OCI-LY1 (cell line): ENCODE measurements at regions not wholly inside any gene's neighbourhood (a gene's known extent, or its start where the extent isn't known, plus 50 kb on each side); places are given as distances from the start of the nearest gene placed in this dataset.
A peak's percentile ranks its signal among the peaks of the same experiment; 100 is the strongest.

Experiments
- H2AFZ ChIP-seq: fragments of 200-600 bp; sonication (generic), shearing (Covaris generic); 2 replicates; pipeline ENCODE4 v1.6.0; 2014; ENCODE audit warnings: antibody characterized with exemption, mild to moderate bottlenecking, low read length
- H3F3A ChIP-seq: fragments of 200-600 bp; sonication (generic), shearing (Covaris generic); 2 replicates; pipeline ENCODE4 v1.6.0; 2014; ENCODE audit warnings: mild to moderate bottlenecking, antibody characterized with exemption, low read length, moderate library complexity; ENCODE audit not compliant: insufficient read depth
- H3K27ac ChIP-seq: fragments of 200-600 bp; sonication (generic); 2 replicates; pipeline ENCODE4 v1.5.1; 2014; ENCODE audit warnings: low read length, mixed run types, mild to moderate bottlenecking, low read depth; ENCODE audit not compliant: poor library complexity, severe bottlenecking
- H3K27me3 ChIP-seq: fragments of 200-600 bp; sonication (generic); 2 replicates; pipeline ENCODE4 v1.6.0; 2014; ENCODE audit warnings: antibody characterized with exemption, mild to moderate bottlenecking, low read length, moderate library complexity; ENCODE audit not compliant: insufficient read depth
- H3K36me3 ChIP-seq: fragments of 200-600 bp; sonication (generic); 2 replicates; pipeline ENCODE4 v1.6.1; 2014; ENCODE audit warnings: mild to moderate bottlenecking, antibody characterized with exemption, low read length, moderate library complexity, mixed read lengths; ENCODE audit not compliant: insufficient read depth
- H3K4me1 ChIP-seq: fragments of 200-600 bp; sonication (generic); 2 replicates; pipeline ENCODE4 v1.5.1; 2014; ENCODE audit warnings: mild to moderate bottlenecking, low read length, moderate library complexity; ENCODE audit not compliant: insufficient read depth, severe bottlenecking
- H3K4me2 ChIP-seq: fragments of 200-600 bp; sonication (generic), shearing (Covaris generic); 2 replicates; pipeline ENCODE4 v1.6.1; 2014; ENCODE audit warnings: low read length
- H3K4me3 ChIP-seq: fragments of 200-600 bp; sonication (generic); 2 replicates; pipeline ENCODE4 v1.5.1; 2014; ENCODE audit warnings: low read length, low read depth, mild to moderate bottlenecking, mixed read lengths; ENCODE audit not compliant: poor library complexity, severe bottlenecking
- H3K79me2 ChIP-seq: fragments of 200-600 bp; shearing (Covaris generic); 2 replicates; pipeline ENCODE4 v1.6.1; 2016; ENCODE audit warnings: mixed run types, low read length, mixed read lengths; ENCODE audit not compliant: insufficient read depth
- H3K9ac ChIP-seq: fragments of 200-600 bp; sonication (generic), shearing (Covaris generic); 2 replicates; pipeline ENCODE4 v1.6.1; 2014; ENCODE audit warnings: mild to moderate bottlenecking, low read length, mixed read lengths
- H3K9me2 ChIP-seq: fragments of 200-600 bp; sonication (generic), shearing (Covaris generic); 2 replicates; pipeline ENCODE4 v1.6.1; 2014; ENCODE audit warnings: low read depth, mild to moderate bottlenecking, low read length, mixed read lengths
- H3K9me3 ChIP-seq: fragments of 200-600 bp; shearing (Covaris generic); 2 replicates; pipeline ENCODE4 v1.6.1; 2014; ENCODE audit warnings: low read length, mixed read lengths
- H4K20me1 ChIP-seq: fragments of 200-600 bp; sonication (generic), shearing (Covaris generic); 2 replicates; pipeline ENCODE4 v1.6.0; 2016; ENCODE audit warnings: mild to moderate bottlenecking, low read length; ENCODE audit not compliant: insufficient read depth
- EZH2 ChIP-seq: fragments of 200-600 bp; sonication (generic), shearing (Covaris generic); IDR thresholded peaks from 2 replicates; pipeline ENCODE4 v1.8.0; 2017; ENCODE audit warnings: borderline replicate concordance, mixed run types, mild to moderate bottlenecking, antibody characterized with exemption, low read length, moderate library complexity, mixed read lengths
- TF ChIP-seq, protein P1 (sequence below): fragments of 200-600 bp; sonication (generic), shearing (Covaris generic); IDR thresholded peaks from 2 replicates; pipeline ENCODE4 v1.5.1; 2017; ENCODE audit warnings: mild to moderate bottlenecking, antibody characterized with exemption, low read length, moderate library complexity, mixed read lengths

DNA sequence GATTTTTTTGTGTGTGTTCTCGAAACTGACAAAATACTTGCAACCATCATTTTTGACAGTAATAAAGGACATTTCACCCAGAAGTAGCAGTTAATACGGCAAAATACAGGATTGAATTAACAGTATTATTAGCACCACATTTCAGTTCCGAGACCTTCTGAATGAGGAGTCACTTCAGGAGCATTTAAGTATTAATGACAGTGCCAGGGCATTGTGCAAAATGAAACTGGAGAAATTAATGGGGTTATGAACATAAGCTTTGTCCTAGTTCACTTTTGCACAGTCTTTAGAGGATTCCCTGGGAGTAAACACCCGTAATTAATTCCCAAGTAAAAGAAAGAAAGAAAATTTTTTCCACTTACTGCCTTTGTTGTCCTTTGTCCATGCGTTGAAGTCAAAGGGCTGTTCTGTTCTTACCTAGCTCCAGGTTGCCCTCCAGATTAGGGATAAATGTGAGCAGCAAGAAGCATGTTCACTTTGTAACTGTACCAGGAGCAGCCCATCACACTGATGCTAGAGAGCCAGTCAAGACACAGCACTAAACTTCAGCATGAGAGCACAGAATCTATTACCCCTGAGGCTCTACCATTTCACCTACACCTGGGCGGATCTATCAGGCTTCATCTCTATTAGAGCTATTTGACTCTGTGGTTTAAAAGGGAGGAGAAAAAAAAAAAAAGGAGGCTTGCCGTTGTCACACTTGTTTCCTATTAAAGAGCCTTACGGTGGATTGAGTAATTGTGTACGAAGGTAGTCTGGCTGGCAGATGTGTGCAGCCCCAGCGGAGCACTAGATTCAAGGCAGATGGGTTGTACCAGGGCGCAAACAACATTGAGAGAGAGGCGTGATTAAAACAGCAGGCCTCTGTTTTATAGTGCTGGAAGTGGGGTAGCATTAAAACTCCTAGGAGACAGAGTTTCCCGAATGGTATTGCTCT lies 297.8 kb upstream of the SEMA3A start:
- no peak overlapping the region for H3K4me2 ChIP-seq
- no peaks in the 10 kb centered on the region for H3K4me1 ChIP-seq
- no peaks in the 10 kb centered on the region for H3K9me3 ChIP-seq
- no peak overlapping the region for H2AFZ ChIP-seq
- no peaks in the 10 kb centered on the region for H4K20me1 ChIP-seq
- no peak overlapping the region for H3K4me3 ChIP-seq
- H3K79me2 ChIP-seq: no peaks in the 10 kb centered on the region
- TF ChIP-seq, protein P1, sequence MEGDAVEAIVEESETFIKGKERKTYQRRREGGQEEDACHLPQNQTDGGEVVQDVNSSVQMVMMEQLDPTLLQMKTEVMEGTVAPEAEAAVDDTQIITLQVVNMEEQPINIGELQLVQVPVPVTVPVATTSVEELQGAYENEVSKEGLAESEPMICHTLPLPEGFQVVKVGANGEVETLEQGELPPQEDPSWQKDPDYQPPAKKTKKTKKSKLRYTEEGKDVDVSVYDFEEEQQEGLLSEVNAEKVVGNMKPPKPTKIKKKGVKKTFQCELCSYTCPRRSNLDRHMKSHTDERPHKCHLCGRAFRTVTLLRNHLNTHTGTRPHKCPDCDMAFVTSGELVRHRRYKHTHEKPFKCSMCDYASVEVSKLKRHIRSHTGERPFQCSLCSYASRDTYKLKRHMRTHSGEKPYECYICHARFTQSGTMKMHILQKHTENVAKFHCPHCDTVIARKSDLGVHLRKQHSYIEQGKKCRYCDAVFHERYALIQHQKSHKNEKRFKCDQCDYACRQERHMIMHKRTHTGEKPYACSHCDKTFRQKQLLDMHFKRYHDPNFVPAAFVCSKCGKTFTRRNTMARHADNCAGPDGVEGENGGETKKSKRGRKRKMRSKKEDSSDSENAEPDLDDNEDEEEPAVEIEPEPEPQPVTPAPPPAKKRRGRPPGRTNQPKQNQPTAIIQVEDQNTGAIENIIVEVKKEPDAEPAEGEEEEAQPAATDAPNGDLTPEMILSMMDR: no peak
- no peak for TF ChIP-seq EZH2
- H3F3A ChIP-seq: no peaks in the 10 kb centered on the region
- no peaks in the 10 kb centered on the region for H3K36me3 ChIP-seq
- H3K27ac ChIP-seq: no peak overlapping the region
- H3K9ac ChIP-seq: no peak overlapping the region
- H3K27me3 ChIP-seq: no peaks in the 10 kb centered on the region
- H3K9me2 ChIP-seq: no peaks in the 10 kb centered on the region

DNA sequence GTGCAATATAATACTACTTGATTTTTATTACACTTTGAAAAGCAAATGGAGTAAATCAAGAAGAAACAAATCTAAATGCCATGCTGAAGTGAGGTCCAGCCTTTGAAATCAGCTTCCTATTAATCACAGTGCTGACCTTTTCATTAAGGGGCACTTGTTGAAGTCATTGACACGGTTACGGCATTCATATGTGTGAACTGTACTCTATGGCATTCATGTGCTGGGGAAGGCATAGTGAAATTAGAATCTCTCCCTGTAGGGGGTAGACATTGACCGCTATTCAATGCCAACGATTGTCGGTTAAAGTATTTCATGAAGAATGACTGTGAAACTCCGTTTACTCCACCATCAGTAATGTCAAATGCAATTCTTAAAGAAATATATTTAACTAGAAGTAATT lies 296.1 kb upstream of the SEMA3A start:
- Histone ChIP-seq H3K36me3 (no peaks in the 10 kb centered on the region), H3K9me3 (no peaks in the 10 kb centered on the region), H3K27me3 (no peaks in the 10 kb centered on the region), H3K4me3 (no peak overlapping the region), H4K20me1 (no peaks in the 10 kb centered on the region), H3F3A (no peaks in the 10 kb centered on the region), H3K9ac (no peak overlapping the region), H3K27ac (no peak overlapping the region), H3K9me2 (no peaks in the 10 kb centered on the region), H3K4me1 (no peaks in the 10 kb centered on the region), H3K79me2 (no peaks in the 10 kb centered on the region), H2AFZ (no peak overlapping the region), H3K4me2 (no peak overlapping the region)
- no peak for TF ChIP-seq EZH2
- TF ChIP-seq, protein P1: peak; percentile 20; the same call in 1 of the 2 replicates

DNA sequence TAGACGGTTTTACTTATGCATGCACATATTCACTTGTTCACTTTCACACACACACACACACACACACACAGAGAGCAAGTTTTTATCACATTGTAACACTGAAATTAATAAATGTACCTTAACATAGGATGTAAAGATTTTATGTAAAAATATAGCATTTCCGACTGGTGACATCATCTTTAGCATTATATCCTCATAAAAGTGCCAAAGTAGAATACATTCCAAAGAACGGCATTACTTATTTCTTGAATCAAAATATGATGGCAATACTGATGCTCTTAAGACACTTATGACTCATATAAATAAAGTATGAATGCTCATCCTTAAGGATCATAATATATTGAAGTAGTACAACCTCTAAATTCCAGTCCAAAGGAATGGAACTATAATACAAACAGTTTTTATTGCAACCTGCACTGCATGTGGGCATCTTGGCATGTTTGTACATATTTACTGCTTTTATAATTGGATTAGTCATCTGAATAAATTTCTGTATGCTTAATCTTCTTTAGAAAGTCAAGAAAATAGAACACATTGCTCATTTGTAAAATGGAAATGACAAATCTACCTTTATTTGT lies 290.0 kb upstream of the SEMA3A start:
- Histone ChIP-seq H2AFZ (no peak overlapping the region), H3K79me2 (no peaks in the 10 kb centered on the region), H3F3A (no peaks in the 10 kb centered on the region), H3K36me3 (no peaks in the 10 kb centered on the region), H3K4me2 (no peak overlapping the region), H3K9ac (no peak overlapping the region), H3K9me2 (no peaks in the 10 kb centered on the region), H3K4me3 (no peak overlapping the region), H3K9me3 (no peaks in the 10 kb centered on the region), H3K27me3 (no peaks in the 10 kb centered on the region), H3K27ac (no peak overlapping the region), H3K4me1 (no peaks in the 10 kb centered on the region), H4K20me1 (no peaks in the 10 kb centered on the region)
- TF ChIP-seq EZH2: no peak
- TF ChIP-seq, protein P1: no peak
